ENCODE measurements at regions not wholly inside any gene's neighbourhood (a gene's known extent, or its start where the extent isn't known, plus 50 kb on each side); places are given as distances from the start of the nearest gene placed in this dataset.
A peak's percentile ranks its signal among the peaks of the same experiment; 100 is the strongest.
"Not testable (repeated sequence)": the region's sequence is repeated elsewhere in the genome, so short reads cannot be mapped to it uniquely, and the experiment has no call there.

DNA sequence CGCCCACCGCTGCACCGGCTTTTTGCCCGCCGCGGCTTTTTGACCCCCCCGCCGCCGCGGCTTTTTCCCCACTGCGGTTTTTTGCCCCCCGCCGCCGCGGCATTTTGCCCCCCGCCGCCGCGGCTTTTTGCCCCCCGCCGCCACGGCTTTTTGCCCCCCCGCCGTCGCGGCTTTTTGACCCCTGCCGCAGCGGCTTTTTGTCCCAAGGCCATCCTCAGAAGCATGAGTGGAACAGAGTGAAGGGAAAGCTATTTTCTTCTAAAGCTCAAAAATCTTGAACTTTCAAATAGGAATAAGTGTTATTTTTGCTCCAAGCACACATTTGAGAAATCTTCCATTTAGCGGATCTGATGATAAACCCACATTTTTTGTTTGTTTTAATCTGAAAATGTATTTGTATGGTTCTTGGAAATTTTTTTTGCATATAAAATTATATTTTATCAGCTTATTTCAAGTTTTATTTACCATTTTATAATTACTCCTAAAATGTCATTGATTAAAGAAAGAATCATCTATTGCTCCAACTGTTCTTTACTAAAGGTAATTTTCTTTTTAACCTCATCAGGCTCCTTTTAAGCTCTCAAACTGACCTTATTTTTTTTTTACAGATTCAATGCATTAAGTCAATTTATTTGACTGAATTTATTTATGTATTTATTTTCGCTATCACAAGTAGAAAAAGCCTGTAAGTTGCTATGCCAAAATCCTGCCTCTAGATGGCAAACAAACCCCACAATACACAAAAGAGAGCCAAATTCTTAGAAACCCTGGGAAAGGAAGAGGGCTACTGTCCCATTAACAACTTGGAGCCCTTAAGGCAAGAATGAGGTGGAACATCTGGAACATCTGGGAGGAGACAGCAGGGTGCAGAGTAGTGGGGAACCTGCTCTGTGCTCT lies 460.3 kb downstream of the ZNF33B start:
- DNase-seq = peak; percentile 2

- no peak for DNase-seq
Measured at GRCh38 chr10:42177077-42177792, 461.1 kb downstream of the ZNF33B start.

- no peak for DNase-seq
Measured at GRCh38 chr10:42150428-42151061, 487.8 kb downstream of the ZNF33B start.

DNA sequence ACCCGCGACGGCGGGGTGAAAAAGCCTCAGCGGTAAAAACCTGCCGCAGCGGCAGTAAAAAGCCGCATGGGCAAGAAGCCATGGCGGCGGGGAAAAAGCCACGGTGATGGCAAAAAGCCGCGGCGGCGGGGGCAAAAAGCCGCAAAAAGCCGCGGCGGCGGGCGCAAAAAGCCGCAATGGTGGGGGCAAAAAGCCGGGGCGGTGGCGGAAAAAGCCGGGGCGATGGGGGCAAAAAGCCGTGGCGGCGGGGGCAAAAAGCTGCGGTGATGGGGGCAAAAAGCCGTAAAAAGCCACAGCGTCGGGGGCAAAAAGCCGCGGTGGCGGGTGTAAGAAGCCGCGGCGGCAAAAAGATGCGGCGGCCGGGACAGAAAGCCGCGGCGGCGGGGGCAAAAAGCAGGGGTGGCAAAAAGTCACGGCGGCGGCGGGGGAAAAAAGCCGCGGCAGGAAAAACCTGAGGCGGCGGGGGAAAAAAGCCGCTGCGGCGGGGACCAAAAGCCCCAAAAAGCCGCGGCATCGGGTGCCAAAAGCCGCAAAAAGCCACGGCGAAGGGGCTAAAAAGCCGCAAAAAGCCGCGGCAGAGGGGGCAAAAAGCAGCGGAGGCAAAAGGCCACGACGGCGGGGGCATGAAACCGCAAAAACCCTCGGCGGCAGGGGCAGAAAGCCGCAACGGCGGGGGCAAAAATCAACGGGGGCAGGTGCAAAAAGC lies 488.5 kb downstream of the ZNF33B start:
- DNase-seq = no peak

DNA sequence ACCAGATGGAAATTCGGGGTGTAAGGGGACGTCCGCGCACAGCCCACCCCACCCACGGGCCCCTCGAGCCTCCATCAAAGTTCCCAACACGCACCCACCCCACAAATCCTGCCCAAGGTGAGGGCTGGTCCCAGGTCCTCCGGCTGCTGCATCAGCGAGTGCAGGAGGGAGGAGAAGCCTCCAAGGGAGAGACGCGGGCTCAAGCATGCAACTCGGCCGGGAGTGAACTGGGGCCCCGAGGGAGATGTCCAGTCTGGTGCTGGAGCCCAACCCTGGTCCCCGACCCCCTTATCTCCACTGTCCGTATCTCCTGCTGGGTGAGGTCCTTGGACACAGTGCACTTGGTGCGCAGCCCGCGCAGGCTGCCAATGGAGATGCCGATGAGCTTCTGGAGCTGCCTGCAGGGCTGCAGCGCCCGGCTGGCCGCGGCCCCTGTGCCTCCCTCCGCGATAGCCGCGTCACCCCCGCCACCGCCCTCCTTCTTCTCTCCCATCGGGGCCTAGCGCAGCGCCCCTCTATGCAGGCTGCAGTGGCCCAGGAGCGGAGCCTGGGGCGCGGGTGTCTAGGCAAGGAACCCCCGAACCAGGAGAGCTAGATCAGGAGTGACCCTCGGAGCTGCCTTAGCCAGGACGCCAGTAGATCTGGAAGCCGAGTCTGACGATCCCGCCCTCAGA lies 489.2 kb downstream of the ZNF33B start:
- no peak for DNase-seq

DNA sequence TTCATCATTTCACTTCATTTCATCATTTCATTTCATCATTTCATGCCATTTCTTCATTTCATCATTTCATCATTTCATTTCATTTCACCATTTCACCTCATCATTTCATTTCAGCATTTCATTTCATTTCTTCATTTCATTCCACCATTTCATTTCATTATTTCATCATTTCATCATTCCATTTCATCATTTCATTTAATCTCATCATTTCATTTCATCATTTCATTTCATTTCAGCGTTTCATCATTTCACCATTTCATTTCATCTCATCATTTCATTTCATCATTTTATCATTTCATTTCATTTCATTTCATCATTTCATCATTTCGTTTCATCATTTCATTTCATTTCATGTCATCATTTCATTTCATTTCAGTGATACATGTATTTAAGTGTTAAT lies 492.2 kb downstream of the ZNF33B start:
- DNase-seq = not testable (repeated sequence)

DNA sequence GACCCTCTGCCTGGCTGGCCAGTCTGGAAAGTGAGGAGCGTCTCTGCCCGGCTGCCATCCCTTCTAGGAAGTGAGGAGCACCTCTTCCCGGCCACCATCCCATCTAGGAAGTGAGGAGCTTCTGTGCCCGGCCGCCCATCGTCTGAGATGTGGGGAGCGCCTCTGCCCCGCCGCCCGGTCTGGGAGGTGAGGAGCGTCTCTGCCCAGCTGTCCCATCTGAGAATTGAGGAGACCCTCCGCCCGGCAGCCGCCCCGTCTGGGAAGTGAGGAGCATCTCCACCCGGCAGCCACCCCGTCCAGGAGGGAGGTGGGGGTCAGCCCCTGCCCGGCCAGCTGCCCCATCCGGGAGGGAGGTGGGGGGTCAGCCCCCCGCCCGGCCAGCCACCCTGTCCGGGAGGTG lies 500.3 kb downstream of the ZNF33B start:
- DNase-seq = not testable (repeated sequence)

GRCh38 chr10:42113158-42113450 lies 525.3 kb downstream of the ZNF33B start:
- no peak for DNase-seq

GRCh38 chr10:42112331-42113157 lies 525.8 kb downstream of the ZNF33B start:
- DNase-seq = no peak

DNA sequence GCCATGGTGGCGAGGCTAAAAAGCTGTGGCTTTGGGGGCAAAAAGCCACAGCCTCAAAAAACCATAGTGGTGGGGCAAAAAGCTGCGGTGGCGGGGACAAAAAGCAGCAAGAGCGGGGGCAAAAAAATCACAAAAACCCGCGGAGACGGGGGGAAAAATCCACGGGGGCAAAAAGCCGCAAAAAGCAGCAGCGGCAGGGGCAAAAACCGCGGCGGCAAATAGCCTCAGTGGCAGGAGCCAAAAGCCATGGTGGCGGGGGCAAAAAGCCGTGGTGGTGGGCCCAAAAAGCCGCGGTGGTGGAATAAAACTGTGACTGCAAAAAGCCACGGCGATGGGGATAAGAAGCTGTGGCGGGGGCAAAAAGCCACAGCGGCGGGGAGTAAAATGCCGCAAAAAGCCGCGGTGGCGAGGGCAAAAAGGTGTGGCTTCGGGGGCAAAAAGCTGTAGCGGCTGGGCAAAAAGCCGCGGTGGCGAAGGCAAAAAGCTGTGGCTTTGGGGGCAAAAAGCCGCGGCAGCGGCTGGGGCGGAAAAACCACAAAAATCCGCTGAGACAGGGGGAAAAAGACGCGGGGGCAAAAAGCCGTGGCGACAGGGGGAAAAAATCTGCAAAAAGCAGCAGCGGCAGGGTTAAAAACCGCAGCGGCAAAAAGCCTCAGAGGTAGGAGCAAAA lies 526.6 kb downstream of the ZNF33B start:
- no peak for DNase-seq

- no peak for DNase-seq
Measured at GRCh38 chr10:42111076-42111475, 527.3 kb downstream of the ZNF33B start.

All from kidney glomerular epithelial cell (primary cell).